GM04503 (cell line): ENCODE measurements at regions not wholly inside any gene's neighbourhood (a gene's known extent, or its start where the extent isn't known, plus 50 kb on each side); places are given as distances from the start of the nearest gene placed in this dataset.
A peak's percentile ranks its signal among the peaks of the same experiment; 100 is the strongest.
"Not testable (repeated sequence)": the region's sequence is repeated elsewhere in the genome, so short reads cannot be mapped to it uniquely, and the experiment has no call there.

Experiments
- DNase-seq: peaks from one replicate; pipeline ENCODE4 v3.0.0-alpha.2; 2012; ENCODE audit warnings: low read depth

DNA sequence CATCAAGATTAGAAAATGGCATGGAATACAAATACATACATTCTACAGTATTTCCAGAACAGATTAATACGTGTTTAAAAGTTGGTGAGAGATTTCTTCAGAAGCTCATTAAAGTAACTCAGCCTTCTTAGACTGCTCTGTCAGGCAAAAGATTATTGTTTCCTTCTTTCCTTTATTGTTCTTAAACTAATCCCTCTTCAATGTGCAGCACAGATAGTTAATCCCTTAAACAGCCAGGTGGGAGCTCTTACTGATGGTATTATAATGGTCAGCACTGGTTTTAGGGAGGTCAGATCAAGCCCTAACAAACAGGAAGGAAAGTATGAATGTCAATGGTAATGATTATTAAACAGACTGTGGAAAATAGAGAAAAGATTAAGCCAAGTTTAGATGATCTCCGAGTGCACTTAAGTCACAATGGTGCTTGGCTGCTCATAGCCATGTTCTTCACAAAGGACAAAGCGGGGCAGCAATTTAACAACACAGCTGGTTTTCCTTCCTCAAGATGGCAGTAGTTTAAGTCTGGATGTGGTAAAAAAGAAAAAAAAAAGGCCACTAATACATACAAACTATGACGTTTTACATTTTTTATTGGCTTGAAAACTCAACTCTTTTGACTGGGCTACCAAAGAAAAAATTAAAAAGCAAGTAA is 992.6 kb downstream of the PCDH9 start:
- no peak for DNase-seq

GRCh38 chr13:66234159-66234558 is 996.0 kb downstream of the PCDH9 start:
- DNase-seq, result no peak

DNA sequence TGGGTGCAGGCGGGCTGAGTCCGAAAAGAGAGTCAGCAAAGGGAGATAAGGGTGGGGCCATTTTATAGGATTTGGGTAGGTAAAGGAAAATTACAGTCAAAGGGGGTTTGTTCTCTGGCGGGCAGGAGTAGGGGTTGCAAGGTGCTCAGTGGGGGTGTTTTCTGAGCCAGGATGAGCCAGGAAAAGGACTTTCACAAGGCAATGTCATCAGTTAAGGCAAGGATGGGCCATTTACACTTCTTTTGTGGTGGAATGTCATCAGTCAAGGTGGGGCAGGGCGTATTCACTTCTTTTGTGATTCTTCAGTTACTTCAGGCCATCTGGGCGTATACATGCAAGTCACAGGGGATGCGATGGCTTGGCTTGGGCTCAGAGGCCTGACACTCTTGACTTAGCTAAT is 998.2 kb downstream of the PCDH9 start:
- not testable (repeated sequence) for DNase-seq

DNA sequence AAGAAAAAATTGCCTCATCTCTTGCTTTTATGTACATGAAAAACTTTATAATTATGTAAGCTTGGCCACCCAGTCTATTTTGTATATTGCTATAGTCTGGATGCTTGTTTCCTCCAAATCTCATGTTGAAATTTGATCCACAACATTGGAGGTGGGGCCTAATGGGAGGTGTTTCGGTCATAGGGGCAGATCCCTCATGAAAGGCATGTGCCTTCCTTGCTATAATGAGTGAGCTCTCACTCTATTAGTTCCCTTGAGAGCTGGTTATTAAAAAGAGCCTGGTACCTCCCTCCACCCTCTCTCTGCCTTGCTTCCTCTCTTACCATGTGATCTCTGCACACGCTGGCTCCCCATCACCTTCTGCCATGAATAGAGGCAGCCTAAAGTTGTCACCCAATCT is 1005.1 kb downstream of the PCDH9 start:
- no peak for DNase-seq

- no peak for DNase-seq
Observed at GRCh38 chr13:66224663-66225062, 1005.5 kb downstream of the PCDH9 start.

DNA sequence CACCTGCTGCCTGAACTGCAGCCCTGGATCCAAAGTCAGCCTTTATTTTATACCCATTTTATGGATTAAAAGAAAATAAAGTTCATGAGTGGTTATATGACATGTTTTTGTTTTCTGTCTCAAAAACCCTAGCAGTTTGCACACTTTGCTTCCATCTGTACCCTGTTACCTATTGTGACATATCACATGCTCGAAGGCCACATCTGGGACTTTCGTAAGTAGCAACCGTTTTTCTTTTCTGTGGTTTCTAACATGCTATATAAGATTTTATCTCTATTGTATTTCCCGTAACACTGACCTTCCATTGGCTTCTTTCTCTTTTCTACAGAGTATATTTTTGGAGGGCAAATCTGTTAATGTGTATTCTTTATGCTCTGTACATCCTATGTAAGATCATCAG is 1007.2 kb downstream of the PCDH9 start:
- no peak for DNase-seq

DNA sequence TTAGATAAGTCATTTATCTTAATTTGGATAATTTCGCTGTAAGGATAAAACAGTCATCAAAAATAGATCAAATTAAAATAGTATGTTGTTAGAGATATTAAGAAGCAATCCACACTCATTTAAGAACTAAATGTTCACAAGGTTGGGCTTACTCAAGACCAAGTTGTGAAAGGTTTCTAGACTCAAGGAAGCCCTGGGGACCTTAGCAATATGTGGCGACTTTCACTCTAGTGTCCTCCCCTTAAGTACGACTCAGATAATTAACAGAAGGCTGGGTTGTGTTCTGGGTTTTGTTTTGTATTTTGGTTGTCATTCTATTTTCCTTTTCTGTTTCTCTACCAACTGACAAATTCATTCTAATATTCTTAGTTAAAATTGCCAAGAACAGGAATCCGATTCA is 1008.0 kb downstream of the PCDH9 start:
- no peak for DNase-seq

DNA sequence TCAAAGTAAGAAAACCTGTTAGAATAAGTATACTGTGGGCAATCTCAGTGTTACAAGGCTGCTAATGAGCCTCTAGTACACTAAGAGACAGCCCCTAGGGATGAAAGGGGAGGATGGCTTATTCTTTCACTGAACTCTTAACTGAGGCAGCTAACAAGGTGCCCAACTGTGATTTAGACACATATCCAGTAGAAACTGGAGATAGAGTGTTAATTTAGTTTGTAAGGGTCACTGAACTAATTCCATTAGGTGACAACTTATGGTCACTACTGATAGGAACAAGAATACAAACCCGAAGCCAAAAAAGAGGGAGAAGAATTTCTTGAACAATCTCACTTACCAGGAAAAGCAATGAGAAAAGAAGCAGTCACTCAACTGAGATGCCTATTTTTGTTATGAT is 1010.6 kb downstream of the PCDH9 start:
- DNase-seq, result no peak

- DNase-seq, result no peak
Observed at GRCh38 chr13:66218583-66218982, 1011.6 kb downstream of the PCDH9 start.

GRCh38 chr13:66216728-66217127 is 1013.4 kb downstream of the PCDH9 start:
- DNase-seq, result no peak

DNA sequence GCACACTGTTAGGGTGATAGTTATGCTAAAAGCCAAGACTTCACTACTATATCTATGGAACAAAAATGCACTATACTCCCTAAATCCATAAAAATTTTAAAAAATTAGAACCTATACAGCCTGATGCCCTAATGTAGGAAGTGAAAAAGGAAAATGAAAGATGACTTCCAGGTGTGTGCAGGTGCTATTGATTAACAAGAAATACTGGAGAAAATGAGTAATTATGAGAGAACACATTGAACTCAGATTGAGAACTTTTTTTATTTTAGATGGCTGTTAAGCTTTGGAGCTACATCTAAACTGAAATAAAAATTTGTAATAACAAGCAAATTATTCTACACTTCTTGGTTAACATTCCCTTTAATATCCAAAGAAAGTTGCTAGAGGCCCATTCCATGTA is 1015.7 kb downstream of the PCDH9 start:
- no peak for DNase-seq

- no peak for DNase-seq
Observed at GRCh38 chr13:66212511-66212910, 1017.6 kb downstream of the PCDH9 start.

- DNase-seq, result peak; percentile 67
Observed at GRCh38 chr13:66210677-66211076, 1019.5 kb downstream of the PCDH9 start.

- no peak for DNase-seq
Observed at GRCh38 chr13:66208589-66208988, 1021.5 kb downstream of the PCDH9 start.

- peak; percentile 2 for DNase-seq
Observed at GRCh38 chr13:66207610-66208009, 1022.5 kb downstream of the PCDH9 start.

DNA sequence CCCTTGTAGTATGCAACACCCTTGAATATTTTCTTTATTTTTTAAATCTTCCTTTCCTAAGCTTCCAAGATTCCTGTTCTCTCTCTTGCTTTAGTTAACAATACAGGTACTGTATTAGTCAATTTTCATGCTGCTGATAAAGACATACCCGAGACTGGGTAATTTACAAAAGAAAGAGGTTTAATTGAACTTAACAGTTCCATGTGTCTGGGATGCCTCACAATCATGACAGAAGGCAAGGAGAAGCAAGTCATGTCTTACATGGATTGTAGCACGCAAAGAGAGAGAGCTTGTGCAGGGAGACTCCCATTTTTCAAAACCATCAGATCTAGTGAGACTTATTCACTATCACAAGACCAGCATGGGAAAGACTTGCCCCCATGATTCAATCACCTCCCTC is 1024.3 kb downstream of the PCDH9 start:
- DNase-seq, result no peak

DNA sequence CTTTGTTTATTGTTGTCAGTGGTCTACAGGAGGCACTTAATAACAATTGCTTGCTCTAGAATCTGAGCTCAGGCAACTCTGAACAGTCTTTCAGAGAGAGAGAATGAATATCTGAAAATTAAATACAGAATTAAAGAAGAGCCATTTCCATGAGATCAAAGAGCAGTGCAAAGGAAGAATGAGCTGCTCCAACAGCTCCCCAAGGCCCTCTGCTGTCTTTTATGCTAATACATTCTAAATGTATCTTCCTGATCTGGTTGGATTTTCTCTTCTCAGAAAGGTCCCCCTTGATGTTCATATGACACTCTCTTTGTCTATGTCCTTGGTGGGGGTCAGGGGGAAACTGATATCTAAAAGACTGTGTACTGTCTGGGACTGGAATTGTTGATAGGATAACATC is 1029.6 kb downstream of the PCDH9 start:
- DNase-seq, result no peak

GRCh38 chr13:66195238-66195637 is 1034.9 kb downstream of the PCDH9 start:
- DNase-seq, result no peak

GRCh38 chr13:66189986-66190385 is 1040.2 kb downstream of the PCDH9 start:
- DNase-seq, result no peak

DNA sequence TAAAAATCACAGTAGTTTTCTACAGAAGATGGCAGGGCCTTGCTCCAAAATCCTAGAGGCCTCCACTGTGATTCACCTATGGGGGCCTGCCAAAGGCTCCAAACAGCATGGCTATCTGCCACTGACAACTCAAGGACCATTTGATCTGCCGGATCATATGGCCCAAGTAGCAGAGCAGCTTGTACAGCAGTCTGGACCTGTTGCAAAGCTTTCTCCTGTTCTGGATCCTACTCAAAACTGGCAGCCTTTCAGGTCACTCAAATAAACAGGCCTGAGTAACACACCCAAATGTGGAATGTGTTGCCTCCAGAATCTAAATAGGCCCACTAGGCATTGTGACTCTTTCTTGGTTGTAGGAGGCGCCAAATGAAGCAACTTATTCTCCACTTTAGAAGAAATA is 1049.3 kb downstream of the PCDH9 start:
- DNase-seq, result no peak

GRCh38 chr13:66171920-66172319 is 1058.2 kb downstream of the PCDH9 start:
- DNase-seq, result no peak

DNA sequence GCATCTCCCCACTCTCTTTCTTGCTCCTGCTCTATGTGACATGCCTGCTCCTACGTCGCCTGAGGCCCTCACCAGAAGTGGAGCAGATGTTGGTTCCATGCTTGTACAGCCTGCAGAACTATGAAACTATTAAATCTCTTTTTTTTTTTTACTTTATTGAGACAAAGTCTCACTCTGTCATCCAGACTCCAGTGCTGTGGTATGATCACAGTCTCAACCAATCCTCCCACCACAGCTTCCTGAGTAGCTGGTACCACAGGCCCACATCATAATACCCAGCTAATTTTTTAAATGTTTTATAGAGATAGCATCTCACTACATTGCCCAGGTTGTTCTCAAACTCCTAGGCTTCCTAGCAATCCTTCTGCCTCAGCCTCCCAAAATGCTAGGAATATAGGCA is 1067.7 kb downstream of the PCDH9 start:
- no peak for DNase-seq

GRCh38 chr13:66159511-66159910 is 1070.6 kb downstream of the PCDH9 start:
- DNase-seq, result no peak

- peak; percentile 4 for DNase-seq
Observed at GRCh38 chr13:66154976-66155375, 1075.2 kb downstream of the PCDH9 start.

DNA sequence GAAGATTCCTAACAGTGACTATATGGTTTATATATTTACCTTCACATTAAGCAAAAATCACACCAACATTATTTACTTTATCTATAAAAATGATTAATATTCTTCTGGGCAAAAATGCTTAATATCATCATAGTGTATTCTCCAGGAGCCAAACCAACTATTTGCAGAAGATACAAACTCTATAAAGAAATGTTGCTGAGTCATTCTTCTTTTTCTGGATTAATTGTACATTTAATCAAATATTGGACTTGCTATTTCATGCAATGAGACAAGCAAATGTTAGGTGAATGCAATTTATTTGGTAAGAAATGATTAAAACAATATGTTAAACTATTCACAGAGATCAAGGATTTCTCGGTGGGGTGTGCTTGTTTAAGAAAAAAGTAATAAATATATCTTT is 1075.8 kb downstream of the PCDH9 start:
- no peak for DNase-seq
